Nucleus accumbens (tissue), 56 donors: ENCODE measurements at regions not wholly inside any gene's neighbourhood (a gene's known extent, or its start where the extent isn't known, plus 50 kb on each side); places are given as distances from the start of the nearest gene placed in this dataset.

ENCODE experiments used
- DNase-seq, 56 donors: peaks; one replicate each; lab custom pipeline; 2025; lab: John Stamatoyannopoulos, UW

- DNase-seq = no peak
Observed at GRCh38 chr2:104028061-104028460, 825.9 kb upstream of the POU3F3 start.

- DNase-seq = no peak
Observed at GRCh38 chr2:104033399-104033798, 820.5 kb upstream of the POU3F3 start.

GRCh38 chr2:104040771-104041170 lies 813.1 kb upstream of the POU3F3 start:
- DNase-seq = no peak

- DNase-seq = no peak
Observed at GRCh38 chr2:104041351-104041750, 812.6 kb upstream of the POU3F3 start.

GRCh38 chr2:104043864-104044263 lies 810.1 kb upstream of the POU3F3 start:
- DNase-seq = peak in 13 of 56 donors; percentile 3 to 30 (median 17)

- no peak for DNase-seq
Observed at GRCh38 chr2:104045071-104045470, 808.8 kb upstream of the POU3F3 start.

GRCh38 chr2:104046466-104046865 lies 807.4 kb upstream of the POU3F3 start:
- no peak for DNase-seq

GRCh38 chr2:104047516-104047915 lies 806.4 kb upstream of the POU3F3 start:
- no peak for DNase-seq

- no peak for DNase-seq
Observed at GRCh38 chr2:104049438-104049837, 804.5 kb upstream of the POU3F3 start.

- DNase-seq = no peak
Observed at GRCh38 chr2:104049981-104050380, 803.9 kb upstream of the POU3F3 start.

GRCh38 chr2:104050656-104051242 lies 803.2 kb upstream of the POU3F3 start:
- no peak for DNase-seq

GRCh38 chr2:104051766-104052165 lies 802.1 kb upstream of the POU3F3 start:
- DNase-seq = no peak

GRCh38 chr2:104052356-104052755 lies 801.6 kb upstream of the POU3F3 start:
- no peak for DNase-seq

- DNase-seq = no peak
Observed at GRCh38 chr2:104056451-104056850, 797.5 kb upstream of the POU3F3 start.

GRCh38 chr2:104068665-104069064 lies 785.2 kb upstream of the POU3F3 start:
- no peak for DNase-seq

- DNase-seq = no peak
Observed at GRCh38 chr2:104077573-104077972, 776.3 kb upstream of the POU3F3 start.

- DNase-seq = no peak
Observed at GRCh38 chr2:104078431-104079157, 775.3 kb upstream of the POU3F3 start.

- no peak for DNase-seq
Observed at GRCh38 chr2:104088745-104089144, 765.2 kb upstream of the POU3F3 start.

- no peak for DNase-seq
Observed at GRCh38 chr2:104090407-104090806, 763.5 kb upstream of the POU3F3 start.

GRCh38 chr2:104091894-104092293 lies 762.0 kb upstream of the POU3F3 start:
- DNase-seq = no peak

- DNase-seq = no peak
Observed at GRCh38 chr2:104092886-104093285, 761.0 kb upstream of the POU3F3 start.

- DNase-seq = no peak
Observed at GRCh38 chr2:104102615-104103014, 751.3 kb upstream of the POU3F3 start.
